ENCODE measurements at regions not wholly inside any gene's neighbourhood (a gene's known extent, or its start where the extent isn't known, plus 50 kb on each side); places are given as distances from the start of the nearest gene placed in this dataset.
"Not testable (repeated sequence)": the region's sequence is repeated elsewhere in the genome, so short reads cannot be mapped to it uniquely, and the experiment has no call there.

DNA sequence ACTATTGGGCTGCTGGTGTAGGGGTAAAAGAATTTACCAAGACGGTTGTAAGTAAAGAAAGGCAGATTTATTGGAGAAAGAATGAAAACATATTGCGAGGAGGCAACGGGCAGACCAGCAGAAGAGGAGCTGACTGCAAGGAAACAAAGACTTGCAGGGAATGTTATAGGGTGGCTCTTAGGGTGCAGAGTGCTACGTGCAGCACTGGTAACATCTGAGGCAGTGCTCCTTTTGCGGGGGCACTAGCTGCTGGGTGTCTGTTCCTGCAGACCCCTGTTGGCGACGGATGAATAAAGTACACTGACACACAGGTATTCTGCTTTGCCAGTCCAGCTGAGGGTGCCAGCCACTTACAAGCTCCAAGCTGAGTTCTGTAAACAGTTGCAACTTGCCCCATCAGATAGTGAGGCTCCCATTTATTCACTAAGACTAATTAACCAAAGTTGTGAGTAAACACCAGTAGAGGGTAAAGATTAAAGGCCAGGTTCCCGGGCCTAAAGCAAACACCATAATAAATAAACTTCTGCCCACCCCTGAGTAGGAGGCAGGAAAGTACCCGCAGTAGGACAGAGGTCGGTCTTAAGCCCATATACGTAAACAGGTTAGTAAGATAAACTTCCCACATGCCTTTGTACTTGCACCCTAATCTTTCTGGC is 140.2 kb upstream of the KCNK1 start:
- no peak for DNase-seq

DNA sequence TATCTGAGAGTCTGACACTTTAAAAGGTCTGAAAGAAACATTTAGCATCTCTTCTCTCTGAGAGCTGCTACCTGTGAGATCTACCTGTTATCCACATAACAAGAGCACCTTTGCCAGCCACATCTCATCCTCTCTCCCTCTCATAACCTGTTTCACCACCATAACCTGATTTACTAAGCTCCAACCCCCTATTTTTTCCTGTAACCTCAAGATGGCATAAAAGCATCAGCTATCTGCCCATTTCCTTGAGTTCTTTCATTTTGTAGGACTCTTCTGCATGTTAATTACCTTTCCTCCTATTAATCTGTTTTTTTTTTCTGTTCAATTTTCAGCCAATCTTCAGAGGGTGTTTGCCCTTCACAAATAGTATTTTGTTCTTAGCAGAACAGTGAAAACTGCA is 136.5 kb upstream of the KCNK1 start:
- DNase-seq = no peak

DNA sequence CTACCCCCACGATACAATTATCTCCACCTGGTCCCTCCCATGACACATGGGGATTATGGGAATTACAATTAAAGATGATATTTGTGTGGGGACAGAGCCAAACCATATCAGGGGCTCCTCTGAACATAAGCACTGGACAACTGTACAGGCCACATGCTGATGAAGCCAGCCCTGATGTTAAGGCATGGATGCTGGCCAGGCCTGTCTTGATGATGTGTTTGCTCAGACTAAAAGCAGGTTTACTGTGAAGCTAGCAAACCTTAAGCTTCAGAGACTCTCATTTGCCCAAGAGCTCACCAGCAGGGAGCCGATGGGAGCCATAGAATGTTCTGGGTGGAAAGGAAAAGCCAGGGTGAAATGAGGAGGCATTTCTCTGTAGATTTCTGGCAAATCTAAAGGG is 135.3 kb upstream of the KCNK1 start:
- DNase-seq = no peak

DNA sequence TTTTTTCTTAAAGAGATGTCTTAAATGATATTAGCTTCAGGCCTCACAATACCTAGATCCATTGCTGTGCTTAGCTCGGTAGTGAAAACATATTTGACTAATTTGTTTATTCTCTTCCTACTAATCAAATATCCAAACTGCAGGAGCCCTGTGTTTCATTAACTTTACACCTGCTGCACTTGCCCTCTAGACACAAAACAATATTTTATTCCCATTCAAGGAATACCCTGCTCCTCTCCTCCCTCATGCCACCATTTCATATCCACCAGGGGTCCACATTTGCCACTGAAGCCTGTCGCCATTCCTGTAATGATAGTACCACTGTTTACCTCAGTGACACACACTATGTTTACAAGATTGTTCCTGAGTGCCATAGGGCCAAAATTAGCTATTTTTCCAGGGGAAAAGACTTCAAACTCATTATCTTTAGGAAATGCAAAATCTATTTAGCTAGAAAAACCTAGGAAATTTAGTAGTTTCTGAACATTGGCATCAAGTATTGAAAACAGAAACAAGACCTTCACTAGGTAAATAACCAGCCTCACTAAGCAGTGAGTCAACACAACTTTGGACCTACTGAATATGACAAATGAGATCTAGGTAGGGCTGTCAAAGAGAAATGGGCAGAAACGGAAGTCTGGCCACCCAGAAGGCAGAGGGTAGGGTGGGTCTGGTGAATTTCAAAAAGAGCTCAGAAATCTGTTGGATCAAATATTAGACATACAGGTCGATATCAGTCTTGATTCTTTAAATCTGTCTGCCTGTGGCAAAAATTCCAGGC is 134.6 kb upstream of the KCNK1 start:
- DNase-seq = no peak

DNA sequence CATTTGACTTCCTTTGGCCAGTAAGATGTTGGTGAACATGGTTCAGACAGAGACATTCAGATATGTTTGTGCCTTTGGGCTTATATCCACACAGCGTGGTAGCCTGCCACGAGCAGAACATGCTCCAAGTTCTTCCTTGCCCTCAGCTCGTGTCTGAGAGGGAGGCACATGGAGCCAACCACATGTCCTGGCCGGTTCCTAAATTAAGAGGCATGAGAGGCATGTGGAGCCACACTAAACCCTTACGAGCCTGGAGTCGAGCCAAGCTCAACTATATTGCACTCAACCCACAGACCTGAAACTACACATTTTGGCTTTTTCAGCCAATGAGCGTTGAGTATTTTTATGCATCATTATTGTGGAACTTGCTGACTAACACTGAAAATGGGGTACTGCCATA is 133.7 kb upstream of the KCNK1 start:
- no peak for DNase-seq

DNA sequence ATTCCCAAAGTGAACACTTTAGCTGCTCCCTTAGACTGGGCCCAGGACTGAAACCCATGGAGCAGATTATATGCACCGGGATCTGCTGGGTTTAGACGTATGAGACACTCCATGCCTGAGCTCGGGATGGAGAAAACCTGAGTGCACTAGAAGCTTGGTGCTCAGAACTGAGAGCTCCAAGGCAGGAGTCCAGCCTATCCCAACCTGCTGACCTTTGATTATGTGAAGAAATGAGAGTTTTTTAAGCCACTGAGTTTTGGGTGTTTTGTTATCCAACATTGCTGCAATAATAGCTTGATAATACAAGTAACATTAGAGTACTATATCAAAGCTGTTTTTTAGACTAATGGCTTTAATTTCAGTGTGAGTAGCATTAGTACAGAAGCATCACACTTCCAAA is 131.5 kb upstream of the KCNK1 start:
- no peak for DNase-seq

DNA sequence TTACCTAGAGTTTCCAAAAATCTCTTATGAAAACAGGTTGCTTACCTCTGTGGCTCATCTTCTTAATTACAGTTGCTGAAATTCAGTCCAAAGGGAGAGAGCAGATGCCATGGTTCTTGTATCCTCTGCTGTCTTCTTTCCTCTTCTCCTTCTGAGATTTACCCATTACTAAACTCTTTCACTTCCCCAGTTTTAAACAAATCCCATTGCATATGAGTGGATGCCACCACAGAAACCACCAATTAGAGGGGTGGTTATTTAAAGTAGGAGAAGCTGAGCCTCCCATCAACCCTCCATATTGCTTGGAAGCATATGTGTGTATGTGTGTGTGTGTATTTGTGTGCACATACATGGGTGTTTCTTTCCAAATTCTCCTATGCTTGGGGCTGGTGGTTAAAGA is 128.5 kb upstream of the KCNK1 start:
- DNase-seq = no peak

DNA sequence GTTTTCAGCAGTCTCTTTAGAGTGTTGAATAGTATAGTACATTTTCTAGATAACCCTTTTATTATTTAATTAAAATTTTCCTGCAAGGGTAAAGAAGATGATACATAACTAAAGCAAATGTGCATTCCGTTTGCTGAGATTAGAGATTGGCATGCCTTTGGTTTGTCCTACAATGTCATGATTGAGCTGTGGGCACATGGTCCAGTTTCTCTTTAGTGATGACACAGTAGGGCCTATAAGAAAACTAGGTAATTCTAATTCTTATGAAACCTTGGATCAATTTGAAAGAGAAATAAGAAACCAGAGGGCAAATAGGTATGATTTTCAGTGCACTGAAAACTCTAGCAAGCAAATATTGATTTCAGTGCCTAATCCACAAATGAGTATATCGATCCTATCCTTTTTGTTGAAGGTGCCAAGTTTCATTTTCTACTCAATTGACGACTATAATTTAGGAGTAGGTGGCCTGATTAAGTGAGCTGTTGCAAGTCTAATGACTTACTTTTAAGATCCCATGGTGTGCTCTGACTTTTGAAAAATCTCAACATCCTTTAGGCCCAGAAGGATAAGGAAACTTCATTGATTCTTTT is 128.0 kb upstream of the KCNK1 start:
- no peak for DNase-seq

DNA sequence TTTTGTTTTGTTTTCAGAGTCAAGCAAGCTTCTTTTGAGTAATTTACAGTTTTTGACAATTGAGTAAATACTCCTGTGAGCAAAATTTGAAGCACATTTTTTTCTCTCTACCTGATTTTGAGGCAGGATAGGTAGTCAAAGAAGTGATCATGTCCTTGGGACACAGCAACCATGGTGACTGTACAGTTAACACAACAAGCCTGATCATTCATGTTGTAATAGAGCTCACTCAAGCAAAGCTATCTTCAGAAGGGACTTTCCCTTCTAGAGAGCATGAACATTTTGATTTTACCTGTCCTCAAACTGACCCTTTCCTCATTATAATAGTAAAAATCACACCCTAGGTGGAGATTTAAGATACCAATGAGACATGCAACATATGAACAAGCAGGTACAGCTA is 126.5 kb upstream of the KCNK1 start:
- DNase-seq = no peak

DNA sequence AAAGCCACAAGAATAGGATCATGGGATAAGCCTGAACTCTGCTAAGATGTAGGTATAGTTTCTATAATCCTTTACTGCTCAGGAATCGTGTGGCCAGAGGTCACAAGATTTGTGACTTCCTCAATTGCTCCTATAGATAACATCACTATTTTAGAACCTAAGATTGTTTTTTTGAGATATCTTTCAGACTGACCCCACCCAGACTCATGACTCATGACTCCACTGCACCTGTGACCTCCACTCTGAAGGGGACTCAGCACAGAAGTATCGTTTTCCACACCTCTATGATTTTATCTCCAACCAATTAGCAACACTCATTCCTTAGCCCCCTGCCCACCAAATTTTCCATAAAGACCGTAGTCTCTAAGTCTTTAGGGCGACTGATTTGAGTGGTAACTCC is 124.5 kb upstream of the KCNK1 start:
- DNase-seq = no peak

DNA sequence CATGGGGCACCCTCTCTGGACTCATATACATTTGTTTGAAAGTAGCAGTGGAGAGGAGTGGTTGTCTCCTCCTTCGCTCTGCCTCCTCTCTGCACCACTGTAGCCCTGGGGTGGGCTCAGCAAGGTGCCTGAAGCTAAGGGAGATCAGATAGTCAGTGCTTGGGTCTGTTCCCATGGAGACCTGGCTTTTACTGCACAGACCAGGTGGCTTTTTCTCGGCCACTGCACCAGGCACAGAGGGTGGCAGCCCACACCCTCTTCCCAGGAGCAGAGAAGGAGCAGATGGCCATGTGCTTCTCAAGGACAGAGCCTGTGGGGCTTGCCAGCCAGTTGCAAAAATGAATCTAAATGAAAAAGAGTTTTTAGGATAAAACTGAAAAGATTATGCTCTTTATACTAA is 123.4 kb upstream of the KCNK1 start:
- DNase-seq = no peak

DNA sequence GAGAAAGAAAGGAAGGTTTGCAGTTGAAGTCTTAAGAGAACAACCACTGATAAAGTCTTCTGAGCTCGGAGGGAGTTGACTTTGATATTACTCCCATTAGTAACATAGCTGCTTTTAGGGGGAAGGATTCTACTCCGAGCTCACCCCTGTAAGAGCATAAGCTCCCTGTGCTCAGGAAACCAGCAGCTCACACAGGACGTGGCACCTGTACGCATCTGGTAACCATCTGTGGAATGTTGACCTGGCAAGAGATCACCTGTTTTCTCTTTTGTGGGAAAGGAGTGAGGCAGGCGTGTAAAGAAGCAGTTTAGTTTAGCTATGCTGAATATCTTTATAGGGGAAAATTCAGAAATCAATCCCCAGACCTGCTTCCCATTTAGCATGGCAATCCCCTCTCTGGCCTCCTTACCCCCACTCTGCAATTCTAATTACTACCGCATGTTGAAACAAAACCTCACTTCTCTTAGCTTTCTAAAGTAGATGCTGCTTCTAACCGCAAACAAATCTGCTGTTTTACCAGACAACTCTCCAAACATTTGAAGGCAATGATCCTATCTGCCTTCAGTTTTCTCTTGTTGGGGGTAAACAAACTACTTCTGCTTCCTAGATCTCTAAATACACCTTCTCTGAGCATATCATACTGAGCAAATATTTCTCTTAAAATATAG is 121.8 kb upstream of the KCNK1 start:
- no peak for DNase-seq

DNA sequence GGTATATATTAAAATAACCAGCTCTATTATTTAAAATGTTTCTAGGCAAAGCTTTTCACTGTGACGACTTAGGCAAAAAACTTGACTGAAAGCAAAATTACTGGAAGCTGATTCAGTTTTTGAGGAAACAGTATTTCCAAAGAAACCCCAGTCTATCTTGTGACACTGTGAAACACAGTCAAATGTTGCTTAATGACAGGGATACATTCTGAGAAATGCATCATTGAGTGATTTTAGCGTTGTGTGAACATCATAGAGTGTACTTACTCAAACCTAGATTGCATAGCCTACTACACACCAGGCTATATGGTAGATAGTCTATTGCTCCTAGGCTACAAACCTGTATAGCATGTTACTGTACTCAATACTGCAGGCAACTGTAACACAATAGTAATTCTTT is 116.9 kb upstream of the KCNK1 start:
- DNase-seq = no peak

DNA sequence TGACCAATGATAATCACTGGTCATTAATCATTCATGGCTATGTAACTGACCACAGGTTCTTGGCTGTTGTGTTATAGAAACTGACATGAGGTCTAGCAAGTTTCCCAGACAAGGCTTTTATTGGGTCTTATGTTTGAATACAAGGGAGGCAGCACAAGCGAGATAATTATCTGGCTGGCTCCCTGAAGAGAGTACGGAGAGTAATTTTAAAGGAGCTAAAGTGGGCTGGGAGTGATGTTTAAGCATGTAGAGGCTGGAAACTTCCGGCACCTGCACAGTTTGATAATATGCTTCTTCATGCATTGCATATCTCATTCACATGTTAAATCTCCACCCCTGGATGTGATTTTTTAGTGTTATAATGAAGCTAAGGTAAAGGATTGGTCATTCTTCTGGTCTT is 116.2 kb upstream of the KCNK1 start:
- DNase-seq = no peak

DNA sequence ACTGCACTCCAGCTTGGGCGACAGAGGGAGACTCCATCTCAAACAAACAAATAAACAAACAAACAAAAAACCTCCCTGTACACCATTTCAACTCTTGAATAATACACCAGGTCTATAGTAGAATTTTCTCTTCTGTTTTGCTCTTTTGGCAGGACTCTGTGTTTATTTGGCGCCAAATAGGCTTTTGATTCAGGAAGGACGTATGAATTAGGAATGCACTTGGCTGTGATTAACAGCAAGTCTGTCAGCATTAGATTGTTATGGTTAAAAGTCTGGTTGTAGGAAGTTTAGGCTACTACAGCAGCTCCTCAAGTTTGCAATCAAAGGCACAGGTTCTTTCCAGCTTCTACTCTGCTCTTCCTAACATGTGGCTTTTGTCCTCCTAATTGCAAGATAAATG is 113.8 kb upstream of the KCNK1 start:
- DNase-seq = no peak

DNA sequence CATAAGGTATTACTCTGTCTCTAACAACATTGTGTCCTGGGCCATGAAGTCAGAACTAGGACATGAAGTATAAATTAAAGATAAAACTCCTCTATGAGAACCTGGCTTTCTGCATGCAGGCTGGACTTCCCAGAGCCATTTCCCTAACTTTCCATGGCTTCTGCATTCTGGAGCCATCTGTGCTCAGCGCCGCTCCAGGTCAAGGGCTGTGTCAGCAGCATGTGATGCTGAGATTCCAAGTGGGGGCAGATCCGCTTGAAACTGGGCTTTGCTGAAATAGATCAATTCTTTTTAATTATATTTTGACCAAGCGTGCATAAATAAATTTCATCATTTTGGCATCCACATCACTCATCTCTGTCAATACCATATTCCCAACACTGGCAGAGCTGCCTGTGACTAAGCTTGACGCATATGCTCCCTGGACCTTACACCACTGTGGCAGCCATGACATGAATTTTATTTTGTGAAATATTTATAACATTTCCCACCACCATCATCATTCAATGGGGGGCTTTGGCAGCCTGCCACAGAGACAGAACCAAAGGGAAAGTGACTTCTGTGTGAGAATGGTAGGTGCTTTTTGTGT is 110.4 kb upstream of the KCNK1 start:
- DNase-seq = no peak

DNA sequence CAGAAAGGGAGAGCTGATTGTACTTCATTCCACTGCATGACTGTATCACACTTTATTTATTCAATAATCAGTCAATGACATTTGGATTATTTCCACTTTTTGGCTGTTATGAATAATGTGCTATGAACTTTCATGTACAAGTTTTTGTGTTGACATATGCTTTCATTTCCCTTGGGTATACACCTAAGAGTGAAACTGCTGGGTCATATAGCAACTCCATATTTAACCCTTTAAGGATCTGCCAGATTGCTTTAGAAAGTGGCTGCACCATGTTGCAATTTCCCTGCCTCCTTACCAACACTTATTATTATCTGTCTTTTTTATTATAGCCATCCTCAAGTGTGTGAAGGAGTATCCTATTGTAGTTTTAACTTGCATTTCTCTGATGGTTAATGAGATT is 108.8 kb upstream of the KCNK1 start:
- DNase-seq = no peak

DNA sequence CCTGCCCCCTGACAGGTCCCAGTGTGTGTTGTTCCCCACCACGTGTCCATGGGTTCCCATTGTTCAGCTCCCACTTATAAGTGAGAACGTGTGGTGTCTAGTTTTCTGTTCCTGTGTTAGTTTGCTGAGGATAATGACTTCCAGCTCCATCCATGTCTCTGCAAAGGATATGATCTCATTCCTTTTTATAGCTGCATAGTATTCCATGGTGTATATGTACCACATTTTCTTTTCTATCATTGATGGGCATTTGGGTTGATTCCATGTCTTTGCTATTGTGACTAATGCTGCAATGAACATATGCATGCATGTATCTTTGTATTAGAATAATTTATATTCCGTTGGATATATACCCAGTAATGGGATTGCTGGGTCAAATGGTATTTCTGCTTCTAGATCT is 108.0 kb upstream of the KCNK1 start:
- not testable (repeated sequence) for DNase-seq

DNA sequence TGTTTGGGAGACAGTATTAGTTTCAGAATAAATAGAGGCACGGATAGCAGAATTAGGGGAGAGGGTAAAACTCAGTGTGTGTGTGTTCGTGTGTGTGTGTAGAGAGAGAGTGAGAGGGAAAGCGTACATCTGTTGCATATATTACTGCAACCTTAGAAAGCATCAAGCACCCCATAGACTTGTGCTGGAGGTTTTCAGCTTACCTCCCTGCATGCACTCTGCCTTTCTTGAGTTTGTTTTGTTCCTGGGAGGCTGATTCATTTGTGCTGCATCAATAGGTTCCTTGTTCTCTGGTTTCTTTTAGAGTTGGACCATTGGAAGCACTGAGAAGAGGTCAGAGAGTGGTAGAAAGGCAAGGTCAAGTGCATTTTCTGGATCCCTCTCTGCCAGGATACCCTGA is 104.4 kb upstream of the KCNK1 start:
- no peak for DNase-seq

DNA sequence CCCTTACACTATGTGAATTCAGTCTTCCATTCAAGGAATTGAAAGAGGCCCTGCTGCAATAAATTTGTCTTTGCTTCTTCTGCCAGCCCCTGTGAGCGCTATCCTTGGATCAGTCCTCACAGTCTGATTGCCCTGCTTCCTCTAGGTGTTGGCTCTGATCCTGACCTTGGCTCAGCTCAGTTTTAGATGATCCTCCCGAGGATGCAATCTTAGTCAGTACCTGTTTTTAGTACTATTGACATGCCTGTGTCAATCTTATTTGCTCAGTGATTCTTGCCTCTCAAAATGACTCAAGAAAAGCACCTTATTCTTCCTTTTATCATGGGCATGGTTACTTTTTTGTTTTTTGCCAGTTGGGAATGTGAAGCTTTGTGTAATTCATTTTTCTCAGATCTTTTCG is 101.4 kb upstream of the KCNK1 start:
- DNase-seq = no peak

DNA sequence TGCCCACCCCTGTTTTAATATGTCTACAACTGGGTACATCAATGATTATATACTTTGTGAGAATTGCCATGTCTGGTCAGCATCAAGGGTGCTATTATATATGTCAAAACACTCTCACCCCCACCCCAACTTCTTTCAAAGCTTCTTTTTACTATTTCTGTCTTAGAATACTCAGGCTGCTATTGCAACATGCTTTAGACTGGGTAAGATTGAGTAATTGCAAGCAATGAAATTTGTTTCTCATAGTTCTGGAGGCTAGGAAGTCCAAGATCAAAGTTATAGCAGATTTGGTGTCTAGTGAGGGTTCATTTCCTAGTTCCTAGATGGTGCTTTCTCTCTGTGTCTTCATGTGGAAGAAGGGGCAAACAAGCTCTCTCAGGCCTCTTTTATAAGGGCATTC is 100.5 kb upstream of the KCNK1 start:
- no peak for DNase-seq

DNA sequence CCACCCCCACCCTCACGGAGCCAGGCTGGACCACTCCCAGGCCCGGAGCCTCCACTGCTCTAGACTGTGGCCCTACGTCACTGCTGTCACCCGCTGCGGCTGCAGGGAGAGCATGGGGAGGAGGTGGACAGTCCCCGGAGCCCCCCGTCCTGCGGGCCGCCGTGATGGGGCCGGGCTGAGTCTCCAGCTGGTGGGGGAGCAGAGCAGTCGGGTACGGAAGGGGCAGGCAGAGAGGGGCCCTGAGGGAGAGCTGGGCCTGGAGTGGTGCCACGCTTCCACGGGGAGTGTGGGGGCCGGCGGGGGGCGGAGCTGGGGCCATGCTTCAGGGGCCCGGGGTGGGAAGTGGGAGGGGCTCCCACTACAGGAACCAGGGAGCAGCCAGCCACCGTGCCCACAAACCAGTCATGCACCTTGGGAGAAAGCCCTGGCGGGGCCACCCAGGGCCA is 98.9 kb upstream of the KCNK1 start:
- DNase-seq = no peak
